Stomach (tissue), 8 donors: ENCODE measurements at regions not wholly inside any gene's neighbourhood (a gene's known extent, or its start where the extent isn't known, plus 50 kb on each side); places are given as distances from the start of the nearest gene placed in this dataset.
A peak's percentile ranks its signal among the peaks of the same experiment; 100 is the strongest.

Source experiments
- DNase-seq, 2 donors: peaks; one replicate each; pipeline versions ENCODE4 v3.0.0 to v3.0.0-alpha.2; 2013 to 2019
- H3K27ac ChIP-seq, 5 donors: fragments of 200-600 bp in 4 of 5; sonication (generic) in 4 of 5; one replicate each; pipeline ENCODE4 v1.5.1; 2013 to 2019; ENCODE audit warnings: mild to moderate bottlenecking in 1 of 5, moderate library complexity in 1 of 5
- H3K27me3 ChIP-seq, 3 donors: fragments of 200-600 bp; sonication (generic); one replicate each; pipeline ENCODE4 v1.5.1; 2017 to 2019; ENCODE audit warnings: mixed run types in 1 of 3
- H3K36me3 ChIP-seq, 4 donors: fragments of 200-600 bp; sonication (generic); 1 replicate in 3 of 4; 2 replicates in 1 of 4; pipeline ENCODE4 v1.5.1; 2016 to 2019
- H3K4me1 ChIP-seq, 4 donors: fragments of 200-600 bp; sonication (generic); one replicate each; pipeline ENCODE4 v1.5.1; 2016 to 2019
- H3K4me3 ChIP-seq, 4 donors: fragments of 200-600 bp; sonication (generic) in 3 of 4; one replicate each; pipeline ENCODE4 v1.5.1; 2016 to 2019; ENCODE audit warnings: mild to moderate bottlenecking in 1 of 4
- H3K9me3 ChIP-seq, 4 donors: fragments of 200-600 bp; sonication (generic); one replicate each; pipeline ENCODE4 v1.5.1; 2016 to 2019
- EP300 ChIP-seq: sonication (generic); formaldehyde crosslinking; IDR thresholded peaks from one replicate; pipeline ENCODE4 v1.6.1; 2017; ENCODE audit warnings: antibody characterized with exemption
- POLR2A ChIP-seq, 4 donors: fragments of 450-650 bp; IDR thresholded peaks; one replicate each; pipeline ENCODE4 v1.6.1; 2016; ENCODE audit warnings: antibody characterized with exemption in 4 of 4, control low read depth in 2 of 4, mild to moderate bottlenecking in 1 of 4, moderate library complexity in 1 of 4
- POLR2AphosphoS5 ChIP-seq, 3 donors: sonication (generic); formaldehyde crosslinking; IDR thresholded peaks; one replicate each; pipeline ENCODE4 v1.6.1; 2016; ENCODE audit warnings: antibody characterized with exemption in 3 of 3
- WGBS, 5 donors: extraction: QIAGEN DNeasy Blood & Tissue Kit in 3 of 5; methylation state at CpG; one replicate each; pipeline versions ENCODE4 v1.1.5 to v1.1.7; 2013 to 2018; 5-methylcytosine and 5-hydroxymethylcytosine counted together
- intact Hi-C: fragments of 100-400 bp; cut with DNase I; formaldehyde crosslinking; loops from one replicate; pipeline ENCODE4 v1.15.1; 2023; ENCODE audit warnings: low total_unique reads
- TF ChIP-seq, protein P1 (sequence below), 7 experiments: fragments of 450-650 bp in 4 of 7; fragments of 200-600 bp in 3 of 7; sonication (generic) in 3 of 7; IDR thresholded peaks; one replicate each; pipeline ENCODE4 v1.5.1; 2016 to 2019; ENCODE audit warnings: antibody characterized with exemption in 7 of 7, control low read depth in 2 of 7, mild to moderate bottlenecking in 1 of 7
- donor health status: healthy with polysubstance abuse.
- donor health status: Bipolar disorder and iron deficiency.
- donor health status: healthy.

- H3K4me3 ChIP-seq = no peak overlapping the region
- no peaks in the 10 kb centered on the region for H3K36me3 ChIP-seq
- H3K9me3 ChIP-seq = no peaks in the 10 kb centered on the region
- H3K27me3 ChIP-seq = no peaks in the 10 kb centered on the region
- DNase-seq = no peak
- no peaks in the 10 kb centered on the region for H3K4me1 ChIP-seq
- intact Hi-C loops = loop anchor here (10.0 kb wide), 1 partner anchor 178 kb away; no protein-coding TSS in a partner anchor
- WGBS, 5 donors = 81 to 92% (median 86%) methylated on average over 2 of the region's 2 CpGs
- no peak overlapping the region for H3K27ac ChIP-seq
- TF ChIP-seq, protein P1, sequence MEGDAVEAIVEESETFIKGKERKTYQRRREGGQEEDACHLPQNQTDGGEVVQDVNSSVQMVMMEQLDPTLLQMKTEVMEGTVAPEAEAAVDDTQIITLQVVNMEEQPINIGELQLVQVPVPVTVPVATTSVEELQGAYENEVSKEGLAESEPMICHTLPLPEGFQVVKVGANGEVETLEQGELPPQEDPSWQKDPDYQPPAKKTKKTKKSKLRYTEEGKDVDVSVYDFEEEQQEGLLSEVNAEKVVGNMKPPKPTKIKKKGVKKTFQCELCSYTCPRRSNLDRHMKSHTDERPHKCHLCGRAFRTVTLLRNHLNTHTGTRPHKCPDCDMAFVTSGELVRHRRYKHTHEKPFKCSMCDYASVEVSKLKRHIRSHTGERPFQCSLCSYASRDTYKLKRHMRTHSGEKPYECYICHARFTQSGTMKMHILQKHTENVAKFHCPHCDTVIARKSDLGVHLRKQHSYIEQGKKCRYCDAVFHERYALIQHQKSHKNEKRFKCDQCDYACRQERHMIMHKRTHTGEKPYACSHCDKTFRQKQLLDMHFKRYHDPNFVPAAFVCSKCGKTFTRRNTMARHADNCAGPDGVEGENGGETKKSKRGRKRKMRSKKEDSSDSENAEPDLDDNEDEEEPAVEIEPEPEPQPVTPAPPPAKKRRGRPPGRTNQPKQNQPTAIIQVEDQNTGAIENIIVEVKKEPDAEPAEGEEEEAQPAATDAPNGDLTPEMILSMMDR (IDR thresholded peaks at IDR 0.05) = no peak
- no peak for TF ChIP-seq POLR2A (IDR thresholded peaks at IDR 0.05)
- no peak for TF ChIP-seq POLR2AphosphoS5 (IDR thresholded peaks at IDR 0.05)
- no peak for TF ChIP-seq EP300
Observed at GRCh38 chr1:56406821-56407220, 172.5 kb downstream of the PLPP3 start.

- H3K36me3 ChIP-seq = no peaks in the 10 kb centered on the region
- intact Hi-C loops = loop anchor here (10.0 kb wide), 1 partner anchor 180 kb away; no protein-coding TSS in a partner anchor
- 49 to 86% (median 76%) methylated on average over 7 of the region's 7 CpGs for WGBS, 5 donors
- DNase-seq = peak in 1 of 2 donors; percentile 36
- H3K4me3 ChIP-seq = no peak overlapping the region
- peak overlapping the region in 3 of 5 donors; percentile 1 to 21 (median 3) for H3K27ac ChIP-seq
- no peaks in the 10 kb centered on the region for H3K4me1 ChIP-seq
- no peak for TF ChIP-seq POLR2AphosphoS5 (IDR thresholded peaks at IDR 0.05)
- TF ChIP-seq EP300 = no peak
- TF ChIP-seq, protein P1 (IDR thresholded peaks at IDR 0.05) = no peak
- TF ChIP-seq POLR2A (IDR thresholded peaks at IDR 0.05) = no peak
- no peaks in the 10 kb centered on the region for H3K9me3 ChIP-seq
- no peaks in the 10 kb centered on the region for H3K27me3 ChIP-seq
Observed at GRCh38 chr1:56404561-56405030, 174.8 kb downstream of the PLPP3 start.

DNA sequence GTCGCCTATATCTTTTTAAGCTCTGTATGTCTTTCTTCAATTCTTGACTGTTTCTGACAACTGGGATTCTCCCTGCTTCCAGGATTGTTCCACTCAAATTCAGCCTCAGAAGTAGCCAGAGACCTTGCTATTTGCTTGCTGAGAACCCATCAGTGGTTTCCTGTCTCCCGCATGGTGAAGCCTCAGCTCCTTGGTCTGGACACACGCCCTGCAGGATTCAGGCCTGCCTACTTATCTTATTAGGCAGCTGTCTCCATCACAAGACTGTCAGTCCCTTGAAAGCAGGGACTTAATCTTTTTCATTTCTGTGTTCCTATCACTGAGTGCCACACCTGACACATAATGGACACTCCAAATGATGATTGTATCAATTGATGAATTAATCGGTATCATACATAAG is 175.3 kb downstream of the PLPP3 start:
- H3K4me3 ChIP-seq = no peak overlapping the region
- intact Hi-C loops = loop anchor here (10.0 kb wide), 1 partner anchor 181 kb away; no protein-coding TSS in a partner anchor
- no peaks in the 10 kb centered on the region for H3K27me3 ChIP-seq
- WGBS, 5 donors = 65 to 79% (median 73%) methylated on average over 4 of the region's 4 CpGs
- no peaks in the 10 kb centered on the region for H3K9me3 ChIP-seq
- no peak for DNase-seq
- no peaks in the 10 kb centered on the region for H3K36me3 ChIP-seq
- H3K4me1 ChIP-seq = no peaks in the 10 kb centered on the region
- H3K27ac ChIP-seq = no peak overlapping the region
- TF ChIP-seq EP300 = no peak
- TF ChIP-seq, protein P1 (IDR thresholded peaks at IDR 0.05) = no peak
- no peak for TF ChIP-seq POLR2AphosphoS5 (IDR thresholded peaks at IDR 0.05)
- no peak for TF ChIP-seq POLR2A (IDR thresholded peaks at IDR 0.05)

DNA sequence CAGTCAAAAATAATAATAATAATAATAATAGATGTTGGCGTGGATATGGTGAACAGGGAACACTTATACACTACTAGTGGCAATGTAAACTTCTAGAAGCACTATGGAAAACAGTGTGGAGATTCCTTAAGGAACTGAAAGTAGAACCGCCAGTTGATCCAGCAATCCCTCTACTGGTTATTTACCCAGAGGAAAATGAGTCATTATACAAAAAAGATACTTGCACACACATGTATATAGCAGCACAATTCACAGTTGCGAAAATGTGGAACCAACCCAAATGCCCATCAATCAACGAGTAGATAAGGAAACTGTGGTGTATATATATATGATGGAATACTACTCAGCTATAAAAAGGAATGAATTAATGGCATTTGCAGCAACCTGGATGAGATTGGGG is 176.0 kb downstream of the PLPP3 start:
- 67 to 85% (median 79%) methylated on average over 4 of the region's 4 CpGs for WGBS, 5 donors
- no peaks in the 10 kb centered on the region for H3K36me3 ChIP-seq
- H3K4me3 ChIP-seq = no peak overlapping the region
- TF ChIP-seq POLR2AphosphoS5 (IDR thresholded peaks at IDR 0.05) (no peak), POLR2A (IDR thresholded peaks at IDR 0.05) (no peak)
- intact Hi-C loops = loop anchor here (10.0 kb wide), 1 partner anchor 181 kb away; no protein-coding TSS in a partner anchor
- H3K27ac ChIP-seq = no peak overlapping the region
- no peaks in the 10 kb centered on the region for H3K27me3 ChIP-seq
- DNase-seq = no peak
- H3K9me3 ChIP-seq = no peaks in the 10 kb centered on the region
- H3K4me1 ChIP-seq = no peaks in the 10 kb centered on the region

DNA sequence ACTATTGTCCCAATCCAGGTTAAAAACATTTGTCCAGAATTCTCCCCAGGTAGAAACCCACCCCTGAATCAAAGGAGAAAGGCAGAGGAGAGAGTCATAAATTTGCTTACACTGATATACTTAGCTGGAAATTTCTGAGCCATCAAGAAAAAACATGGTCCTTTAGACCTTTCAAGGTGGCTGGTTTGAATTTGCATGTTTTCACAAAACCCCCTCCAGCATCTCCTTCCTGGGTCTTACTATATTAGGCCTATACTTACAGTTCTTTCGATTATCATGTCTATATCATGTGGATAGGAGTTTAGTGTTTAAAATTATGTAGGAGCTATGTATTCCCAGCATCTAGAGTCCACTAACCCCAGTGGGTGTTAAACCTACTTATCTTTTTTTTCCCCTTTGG is 178.2 kb downstream of the PLPP3 start:
- H3K4me1 ChIP-seq = no peaks in the 10 kb centered on the region
- H3K4me3 ChIP-seq = no peak overlapping the region
- 81 to 100% (median 92%) methylated on average over 1 of the region's 1 CpG for WGBS, 5 donors
- no peaks in the 10 kb centered on the region for H3K27me3 ChIP-seq
- no peak overlapping the region for H3K27ac ChIP-seq
- intact Hi-C loops = loop anchor here (10.0 kb wide), 1 partner anchor 184 kb away; no protein-coding TSS in a partner anchor
- H3K9me3 ChIP-seq = no peaks in the 10 kb centered on the region
- no peaks in the 10 kb centered on the region for H3K36me3 ChIP-seq
- no peak for DNase-seq
- TF ChIP-seq POLR2A (IDR thresholded peaks at IDR 0.05) (no peak), EP300 (no peak), POLR2AphosphoS5 (IDR thresholded peaks at IDR 0.05) (no peak)
- TF ChIP-seq, protein P1 (IDR thresholded peaks at IDR 0.05) = no peak
